ENCODE measurements at regions not wholly inside any gene's neighbourhood (a gene's known extent, or its start where the extent isn't known, plus 50 kb on each side); places are given as distances from the start of the nearest gene placed in this dataset.

DNA sequence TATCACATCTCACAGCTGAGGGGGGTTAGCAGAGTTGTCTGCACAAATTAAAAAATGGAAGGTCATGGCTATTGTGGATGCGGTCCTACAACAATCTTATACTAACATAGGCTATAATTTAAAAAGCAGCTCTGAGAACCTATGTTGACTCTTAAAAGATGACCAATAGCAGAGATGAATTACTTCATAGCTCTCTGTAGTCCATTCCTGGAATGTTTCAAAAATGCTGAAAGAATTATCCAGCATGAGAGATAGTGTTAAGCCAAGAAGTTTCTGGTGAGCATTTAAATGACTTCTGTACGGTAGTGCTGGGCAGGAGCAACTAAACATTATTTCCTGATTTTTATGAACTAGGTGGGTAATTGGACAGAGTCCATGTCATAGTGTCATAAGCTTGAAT is 218.2 kb upstream of the NUDT12 start:
- TF ChIP-seq, protein P1, sequence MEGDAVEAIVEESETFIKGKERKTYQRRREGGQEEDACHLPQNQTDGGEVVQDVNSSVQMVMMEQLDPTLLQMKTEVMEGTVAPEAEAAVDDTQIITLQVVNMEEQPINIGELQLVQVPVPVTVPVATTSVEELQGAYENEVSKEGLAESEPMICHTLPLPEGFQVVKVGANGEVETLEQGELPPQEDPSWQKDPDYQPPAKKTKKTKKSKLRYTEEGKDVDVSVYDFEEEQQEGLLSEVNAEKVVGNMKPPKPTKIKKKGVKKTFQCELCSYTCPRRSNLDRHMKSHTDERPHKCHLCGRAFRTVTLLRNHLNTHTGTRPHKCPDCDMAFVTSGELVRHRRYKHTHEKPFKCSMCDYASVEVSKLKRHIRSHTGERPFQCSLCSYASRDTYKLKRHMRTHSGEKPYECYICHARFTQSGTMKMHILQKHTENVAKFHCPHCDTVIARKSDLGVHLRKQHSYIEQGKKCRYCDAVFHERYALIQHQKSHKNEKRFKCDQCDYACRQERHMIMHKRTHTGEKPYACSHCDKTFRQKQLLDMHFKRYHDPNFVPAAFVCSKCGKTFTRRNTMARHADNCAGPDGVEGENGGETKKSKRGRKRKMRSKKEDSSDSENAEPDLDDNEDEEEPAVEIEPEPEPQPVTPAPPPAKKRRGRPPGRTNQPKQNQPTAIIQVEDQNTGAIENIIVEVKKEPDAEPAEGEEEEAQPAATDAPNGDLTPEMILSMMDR (conservative IDR thresholded peaks at IDR 0.05 in 1 of 2, IDR thresholded peaks at IDR 0.05 in 1 of 2; ENCODE audit: extremely low read depth in 1 of 2, insufficient read depth in 1 of 2, low read depth in 1 of 2, low read length in 2 of 2), result no peak
- no peak for TF ChIP-seq EZH2 (IDR thresholded peaks at IDR 0.05; ENCODE audit: borderline replicate concordance, low read length)

Measured in mammary epithelial cell (primary cell).